Liver (tissue), 8 donors: ENCODE measurements at regions not wholly inside any gene's neighbourhood (a gene's known extent, or its start where the extent isn't known, plus 50 kb on each side); places are given as distances from the start of the nearest gene placed in this dataset.

Source experiments
- DNase-seq: peaks from one replicate; pipeline ENCODE4 v3.0.0-alpha.2; 2017; ENCODE audit warnings: low spot score
- H3K27ac ChIP-seq, 2 donors: one replicate each; pipeline ENCODE4 v1.7.0; 2013; ENCODE audit warnings: inconsistent platforms in 2 of 2, low read length in 2 of 2, control low read depth in 1 of 2, low read depth in 1 of 2, mild to moderate bottlenecking in 1 of 2
- H3K27me3 ChIP-seq, 4 donors: one replicate each; pipeline versions ENCODE4 v1.6.1 to v1.7.0; 2013; ENCODE audit warnings: low read length in 3 of 4, inconsistent platforms in 1 of 4, mild to moderate bottlenecking in 1 of 4, moderate library complexity in 1 of 4; ENCODE audit not compliant: control insufficient read depth in 4 of 4, insufficient read depth in 4 of 4
- H3K36me3 ChIP-seq, 4 donors: one replicate each; pipeline versions ENCODE4 v1.6.1 to v1.7.0; 2013; ENCODE audit warnings: low read length in 3 of 4, mild to moderate bottlenecking in 3 of 4, low read depth in 1 of 4, moderate library complexity in 1 of 4; ENCODE audit not compliant: control insufficient read depth in 4 of 4, insufficient read depth in 3 of 4
- H3K4me1 ChIP-seq, 4 donors: one replicate each; pipeline versions ENCODE4 v1.6.1 to v1.7.0; 2013; ENCODE audit warnings: low read length in 3 of 4, mild to moderate bottlenecking in 3 of 4, moderate library complexity in 1 of 4; ENCODE audit not compliant: control insufficient read depth in 4 of 4, insufficient read depth in 4 of 4
- H3K4me3 ChIP-seq, 3 donors: one replicate each; pipeline versions ENCODE4 v1.6.1 to v1.7.0; 2013; ENCODE audit warnings: low read length in 3 of 3, control low read depth in 1 of 3, low read depth in 1 of 3, mild to moderate bottlenecking in 1 of 3
- H3K9ac ChIP-seq, 2 donors: one replicate each; pipeline ENCODE4 v1.7.0; 2013; ENCODE audit warnings: low read length in 2 of 2, mild to moderate bottlenecking in 2 of 2, moderate library complexity in 2 of 2, control low read depth in 1 of 2, low read depth in 1 of 2
- H3K9me3 ChIP-seq, 4 donors: one replicate each; pipeline versions ENCODE4 v1.6.1 to v1.7.0; 2013; ENCODE audit warnings: low read length in 3 of 4; ENCODE audit not compliant: control insufficient read depth in 4 of 4
- ATF3 ChIP-seq: IDR thresholded peaks from 2 replicates; pipeline ENCODE4 v1.6.1; 2016; ENCODE audit warnings: antibody characterized with exemption
- EGR1 ChIP-seq, 2 donors: IDR thresholded peaks; 2 replicates each; pipeline ENCODE4 v1.6.1; 2016 to 2018; ENCODE audit warnings: antibody characterized with exemption in 2 of 2, low read depth in 2 of 2
- FOXA1 ChIP-seq: IDR thresholded peaks from 2 replicates; pipeline ENCODE4 v1.6.1; 2016; ENCODE audit warnings: antibody characterized with exemption
- FOXA2 ChIP-seq: IDR thresholded peaks from 2 replicates; pipeline ENCODE4 v1.6.1; 2016; ENCODE audit warnings: antibody characterized with exemption
- GABPA ChIP-seq, 2 donors: IDR thresholded peaks in 1 of 2; conservative IDR thresholded peaks in 1 of 2; 2 replicates each; pipeline ENCODE4 v1.6.1; 2016; ENCODE audit warnings: antibody characterized with exemption in 2 of 2, mild to moderate bottlenecking in 1 of 2, moderate library complexity in 1 of 2
- HNF4A ChIP-seq, 2 donors: conservative IDR thresholded peaks; 2 replicates each; pipeline ENCODE4 v1.6.1; 2016; ENCODE audit warnings: antibody characterized with exemption in 2 of 2, mild to moderate bottlenecking in 2 of 2
- HNF4G ChIP-seq: IDR thresholded peaks from 2 replicates; pipeline ENCODE4 v1.6.1; 2016; ENCODE audit warnings: antibody characterized with exemption
- JUND ChIP-seq, 2 donors: IDR thresholded peaks; 2 replicates each; pipeline ENCODE4 v1.6.1; 2016; ENCODE audit warnings: antibody characterized with exemption in 2 of 2
- MAX ChIP-seq: IDR thresholded peaks from 2 replicates; pipeline ENCODE4 v1.6.1; 2016; ENCODE audit warnings: antibody characterized with exemption
- NR2F2 ChIP-seq: IDR thresholded peaks from 2 replicates; pipeline ENCODE4 v1.6.1; 2016; ENCODE audit warnings: antibody characterized with exemption
- RAD21 ChIP-seq, 2 donors: IDR thresholded peaks; 2 replicates each; pipeline ENCODE4 v1.6.1; 2016; ENCODE audit warnings: antibody characterized with exemption in 2 of 2, mild to moderate bottlenecking in 2 of 2
- RXRA ChIP-seq, 2 donors: IDR thresholded peaks; 2 replicates each; pipeline ENCODE4 v1.6.1; 2017 to 2018; ENCODE audit warnings: antibody characterized with exemption in 2 of 2, mild to moderate bottlenecking in 1 of 2
- SP1 ChIP-seq: IDR thresholded peaks from 2 replicates; pipeline ENCODE4 v1.6.1; 2018; ENCODE audit warnings: antibody characterized with exemption, mild to moderate bottlenecking
- TAF1 ChIP-seq: conservative IDR thresholded peaks from 2 replicates; pipeline ENCODE4 v1.6.1; 2016; ENCODE audit warnings: antibody characterized with exemption, mild to moderate bottlenecking
- YY1 ChIP-seq: IDR thresholded peaks from 2 replicates; pipeline ENCODE4 v1.6.1; 2016; ENCODE audit warnings: antibody characterized with exemption, mild to moderate bottlenecking
- WGBS: extraction: QIAGEN DNeasy Blood & Tissue Kit; methylation state at CpG from one replicate; pipeline ENCODE4 v1.1.7; 2013; 5-methylcytosine and 5-hydroxymethylcytosine counted together
- TF ChIP-seq, protein P1 (sequence below): IDR thresholded peaks from 2 replicates; pipeline ENCODE4 v1.6.1; 2016; ENCODE audit warnings: antibody characterized with exemption
- TF ChIP-seq, protein P2 (sequence below): fragments of 150-350 bp; IDR thresholded peaks from 2 replicates; pipeline ENCODE4 v1.5.1; 2017; ENCODE audit warnings: improper control_type of control experiment, low read depth, low read length; ENCODE audit not compliant: missing input control
- TF ChIP-seq, protein P3 (sequence below): IDR thresholded peaks from 2 replicates; pipeline ENCODE4 v1.6.1; 2016; ENCODE audit warnings: antibody characterized with exemption, mild to moderate bottlenecking
- donor health status: healthy.
- donor health status: healthy.
- donor health status: healthy.
- donor health status: healthy.
- donor health status: healthy.

- WGBS, result 76% methylated on average over 3 of the region's 3 CpGs
- H3K4me3 ChIP-seq, result no peak overlapping the region
- no peaks in the 10 kb centered on the region for H3K27me3 ChIP-seq
- H3K27ac ChIP-seq, result no peak overlapping the region
- H3K4me1 ChIP-seq, result no peaks in the 10 kb centered on the region
- peaks cover 0 to 2% (median 0%) of the 10 kb centered on the region in 4 donors for H3K36me3 ChIP-seq
- no peak for TF ChIP-seq ATF3
- TF ChIP-seq, protein P1, sequence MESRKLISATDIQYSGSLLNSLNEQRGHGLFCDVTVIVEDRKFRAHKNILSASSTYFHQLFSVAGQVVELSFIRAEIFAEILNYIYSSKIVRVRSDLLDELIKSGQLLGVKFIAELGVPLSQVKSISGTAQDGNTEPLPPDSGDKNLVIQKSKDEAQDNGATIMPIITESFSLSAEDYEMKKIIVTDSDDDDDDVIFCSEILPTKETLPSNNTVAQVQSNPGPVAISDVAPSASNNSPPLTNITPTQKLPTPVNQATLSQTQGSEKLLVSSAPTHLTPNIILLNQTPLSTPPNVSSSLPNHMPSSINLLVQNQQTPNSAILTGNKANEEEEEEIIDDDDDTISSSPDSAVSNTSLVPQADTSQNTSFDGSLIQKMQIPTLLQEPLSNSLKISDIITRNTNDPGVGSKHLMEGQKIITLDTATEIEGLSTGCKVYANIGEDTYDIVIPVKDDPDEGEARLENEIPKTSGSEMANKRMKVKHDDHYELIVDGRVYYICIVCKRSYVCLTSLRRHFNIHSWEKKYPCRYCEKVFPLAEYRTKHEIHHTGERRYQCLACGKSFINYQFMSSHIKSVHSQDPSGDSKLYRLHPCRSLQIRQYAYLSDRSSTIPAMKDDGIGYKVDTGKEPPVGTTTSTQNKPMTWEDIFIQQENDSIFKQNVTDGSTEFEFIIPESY, result no peak
- no peak for TF ChIP-seq TAF1
- no peak for TF ChIP-seq NR2F2
- no peak for TF ChIP-seq RXRA (IDR thresholded peaks at IDR 0.05)
- no peak for TF ChIP-seq MAX
- TF ChIP-seq, protein P2, sequence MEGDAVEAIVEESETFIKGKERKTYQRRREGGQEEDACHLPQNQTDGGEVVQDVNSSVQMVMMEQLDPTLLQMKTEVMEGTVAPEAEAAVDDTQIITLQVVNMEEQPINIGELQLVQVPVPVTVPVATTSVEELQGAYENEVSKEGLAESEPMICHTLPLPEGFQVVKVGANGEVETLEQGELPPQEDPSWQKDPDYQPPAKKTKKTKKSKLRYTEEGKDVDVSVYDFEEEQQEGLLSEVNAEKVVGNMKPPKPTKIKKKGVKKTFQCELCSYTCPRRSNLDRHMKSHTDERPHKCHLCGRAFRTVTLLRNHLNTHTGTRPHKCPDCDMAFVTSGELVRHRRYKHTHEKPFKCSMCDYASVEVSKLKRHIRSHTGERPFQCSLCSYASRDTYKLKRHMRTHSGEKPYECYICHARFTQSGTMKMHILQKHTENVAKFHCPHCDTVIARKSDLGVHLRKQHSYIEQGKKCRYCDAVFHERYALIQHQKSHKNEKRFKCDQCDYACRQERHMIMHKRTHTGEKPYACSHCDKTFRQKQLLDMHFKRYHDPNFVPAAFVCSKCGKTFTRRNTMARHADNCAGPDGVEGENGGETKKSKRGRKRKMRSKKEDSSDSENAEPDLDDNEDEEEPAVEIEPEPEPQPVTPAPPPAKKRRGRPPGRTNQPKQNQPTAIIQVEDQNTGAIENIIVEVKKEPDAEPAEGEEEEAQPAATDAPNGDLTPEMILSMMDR, result no peak
- no peak for TF ChIP-seq FOXA2
- TF ChIP-seq HNF4A (conservative IDR thresholded peaks at IDR 0.05), result no peak
- no peak for TF ChIP-seq JUND (IDR thresholded peaks at IDR 0.05)
- TF ChIP-seq FOXA1, result no peak
- no peak for TF ChIP-seq RAD21 (IDR thresholded peaks at IDR 0.05)
- TF ChIP-seq HNF4G, result no peak
- TF ChIP-seq, protein P3, sequence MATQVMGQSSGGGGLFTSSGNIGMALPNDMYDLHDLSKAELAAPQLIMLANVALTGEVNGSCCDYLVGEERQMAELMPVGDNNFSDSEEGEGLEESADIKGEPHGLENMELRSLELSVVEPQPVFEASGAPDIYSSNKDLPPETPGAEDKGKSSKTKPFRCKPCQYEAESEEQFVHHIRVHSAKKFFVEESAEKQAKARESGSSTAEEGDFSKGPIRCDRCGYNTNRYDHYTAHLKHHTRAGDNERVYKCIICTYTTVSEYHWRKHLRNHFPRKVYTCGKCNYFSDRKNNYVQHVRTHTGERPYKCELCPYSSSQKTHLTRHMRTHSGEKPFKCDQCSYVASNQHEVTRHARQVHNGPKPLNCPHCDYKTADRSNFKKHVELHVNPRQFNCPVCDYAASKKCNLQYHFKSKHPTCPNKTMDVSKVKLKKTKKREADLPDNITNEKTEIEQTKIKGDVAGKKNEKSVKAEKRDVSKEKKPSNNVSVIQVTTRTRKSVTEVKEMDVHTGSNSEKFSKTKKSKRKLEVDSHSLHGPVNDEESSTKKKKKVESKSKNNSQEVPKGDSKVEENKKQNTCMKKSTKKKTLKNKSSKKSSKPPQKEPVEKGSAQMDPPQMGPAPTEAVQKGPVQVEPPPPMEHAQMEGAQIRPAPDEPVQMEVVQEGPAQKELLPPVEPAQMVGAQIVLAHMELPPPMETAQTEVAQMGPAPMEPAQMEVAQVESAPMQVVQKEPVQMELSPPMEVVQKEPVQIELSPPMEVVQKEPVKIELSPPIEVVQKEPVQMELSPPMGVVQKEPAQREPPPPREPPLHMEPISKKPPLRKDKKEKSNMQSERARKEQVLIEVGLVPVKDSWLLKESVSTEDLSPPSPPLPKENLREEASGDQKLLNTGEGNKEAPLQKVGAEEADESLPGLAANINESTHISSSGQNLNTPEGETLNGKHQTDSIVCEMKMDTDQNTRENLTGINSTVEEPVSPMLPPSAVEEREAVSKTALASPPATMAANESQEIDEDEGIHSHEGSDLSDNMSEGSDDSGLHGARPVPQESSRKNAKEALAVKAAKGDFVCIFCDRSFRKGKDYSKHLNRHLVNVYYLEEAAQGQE, result no peak
- TF ChIP-seq GABPA (IDR thresholded peaks at IDR 0.05 in 1 of 2, conservative IDR thresholded peaks at IDR 0.05 in 1 of 2), result no peak
- no peak for TF ChIP-seq SP1
- TF ChIP-seq YY1, result no peak
- no peak for TF ChIP-seq EGR1 (IDR thresholded peaks at IDR 0.05; ENCODE audit: low read depth in 2 of 2)
- H3K9me3 ChIP-seq, result peaks cover 0 to 4% (median 0%) of the 10 kb centered on the region in 4 donors
- H3K9ac ChIP-seq, result no peak overlapping the region
- no peak for DNase-seq
Measured at GRCh38 chr11:105333153-105333552, 193.6 kb upstream of the CARD18 start.
